Activated gamma-delta T cell treated with Interleukin-2 at 50 U/mL for 16 hours (primary cell): ENCODE measurements at regions not wholly inside any gene's neighbourhood (a gene's known extent, or its start where the extent isn't known, plus 50 kb on each side); places are given as distances from the start of the nearest gene placed in this dataset.

Experiments used
- DNase-seq: peaks from one replicate; pipeline ENCODE4 v3.0.0-alpha.2; 2020

GRCh38 chr17:79163071-79163470 lies 88.4 kb downstream of the ENGASE start:
- DNase-seq: no peak

GRCh38 chr17:79162012-79162963 lies 87.7 kb downstream of the ENGASE start:
- DNase-seq: no peak

- no peak for DNase-seq
Measured at GRCh38 chr17:79160980-79161636, 86.5 kb downstream of the ENGASE start.

- no peak for DNase-seq
Measured at GRCh38 chr17:79159926-79160325, 85.3 kb downstream of the ENGASE start.

GRCh38 chr17:79159471-79159870 lies 84.8 kb downstream of the ENGASE start:
- no peak for DNase-seq

- DNase-seq: no peak
Measured at GRCh38 chr17:79156463-79157095, 82.0 kb downstream of the ENGASE start.

GRCh38 chr17:79155701-79156100 lies 81.1 kb downstream of the ENGASE start:
- DNase-seq: no peak

GRCh38 chr17:79154951-79155585 lies 80.4 kb downstream of the ENGASE start:
- DNase-seq: no peak

- no peak for DNase-seq
Measured at GRCh38 chr17:79154446-79154845, 79.8 kb downstream of the ENGASE start.

GRCh38 chr17:79153367-79154130 lies 78.9 kb downstream of the ENGASE start:
- no peak for DNase-seq

- no peak for DNase-seq
Measured at GRCh38 chr17:79152636-79153035, 78.0 kb downstream of the ENGASE start.

GRCh38 chr17:79152110-79152509 lies 77.5 kb downstream of the ENGASE start:
- DNase-seq: no peak

- DNase-seq: no peak
Measured at GRCh38 chr17:79150799-79151198, 76.2 kb downstream of the ENGASE start.

GRCh38 chr17:79150035-79150733 lies 75.6 kb downstream of the ENGASE start:
- DNase-seq: no peak

GRCh38 chr17:79148584-79148983 lies 74.0 kb downstream of the ENGASE start:
- no peak for DNase-seq

- DNase-seq: no peak
Measured at GRCh38 chr17:79147746-79148506, 73.3 kb downstream of the ENGASE start.

GRCh38 chr17:79146562-79146961 lies 71.9 kb downstream of the ENGASE start:
- DNase-seq: no peak

- no peak for DNase-seq
Measured at GRCh38 chr17:79145548-79145947, 70.9 kb downstream of the ENGASE start.

- no peak for DNase-seq
Measured at GRCh38 chr17:79144133-79144532, 69.5 kb downstream of the ENGASE start.

- DNase-seq: no peak
Measured at GRCh38 chr17:79142375-79142774, 67.8 kb downstream of the ENGASE start.
